Adrenal gland (tissue), 5 donors: ENCODE measurements at regions not wholly inside any gene's neighbourhood (a gene's known extent, or its start where the extent isn't known, plus 50 kb on each side); places are given as distances from the start of the nearest gene placed in this dataset.

Experiments used
- POLR2A ChIP-seq, 2 donors: fragments of 450-650 bp; IDR thresholded peaks; one replicate each; pipeline ENCODE4 v1.6.1; 2017; ENCODE audit warnings: antibody characterized with exemption in 2 of 2, mild to moderate bottlenecking in 2 of 2, moderate library complexity in 1 of 2
- TF ChIP-seq, protein P1 (sequence below), 6 experiments: fragments of 450-650 bp in 4 of 6; fragments of 200-600 bp in 2 of 6; sonication (generic) in 1 of 6; IDR thresholded peaks; 1 replicate in 5 of 6; 2 replicates in 1 of 6; pipeline versions ENCODE4 v1.5.1 to v1.8.0; 2016 to 2021; ENCODE audit warnings: antibody characterized with exemption in 6 of 6, mild to moderate bottlenecking in 2 of 6, moderate library complexity in 1 of 6
- donor health status: DM: no; HTN: no; CAD: no.

- TF ChIP-seq, protein P1, sequence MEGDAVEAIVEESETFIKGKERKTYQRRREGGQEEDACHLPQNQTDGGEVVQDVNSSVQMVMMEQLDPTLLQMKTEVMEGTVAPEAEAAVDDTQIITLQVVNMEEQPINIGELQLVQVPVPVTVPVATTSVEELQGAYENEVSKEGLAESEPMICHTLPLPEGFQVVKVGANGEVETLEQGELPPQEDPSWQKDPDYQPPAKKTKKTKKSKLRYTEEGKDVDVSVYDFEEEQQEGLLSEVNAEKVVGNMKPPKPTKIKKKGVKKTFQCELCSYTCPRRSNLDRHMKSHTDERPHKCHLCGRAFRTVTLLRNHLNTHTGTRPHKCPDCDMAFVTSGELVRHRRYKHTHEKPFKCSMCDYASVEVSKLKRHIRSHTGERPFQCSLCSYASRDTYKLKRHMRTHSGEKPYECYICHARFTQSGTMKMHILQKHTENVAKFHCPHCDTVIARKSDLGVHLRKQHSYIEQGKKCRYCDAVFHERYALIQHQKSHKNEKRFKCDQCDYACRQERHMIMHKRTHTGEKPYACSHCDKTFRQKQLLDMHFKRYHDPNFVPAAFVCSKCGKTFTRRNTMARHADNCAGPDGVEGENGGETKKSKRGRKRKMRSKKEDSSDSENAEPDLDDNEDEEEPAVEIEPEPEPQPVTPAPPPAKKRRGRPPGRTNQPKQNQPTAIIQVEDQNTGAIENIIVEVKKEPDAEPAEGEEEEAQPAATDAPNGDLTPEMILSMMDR (IDR thresholded peaks at IDR 0.05), result no peak
- TF ChIP-seq POLR2A (IDR thresholded peaks at IDR 0.05), result no peak
These were observed 128.5 kb upstream of the KCNK1 start for GRCh38 chr1:233485385-233485784.
